ENCODE measurements at regions not wholly inside any gene's neighbourhood (a gene's known extent, or its start where the extent isn't known, plus 50 kb on each side); places are given as distances from the start of the nearest gene placed in this dataset.
"Not testable (repeated sequence)": the region's sequence is repeated elsewhere in the genome, so short reads cannot be mapped to it uniquely, and the experiment has no call there.

GRCh38 chr17:45554479-45554878 lies 64.0 kb upstream of the PLEKHM1 start:
- DNase-seq (ENCODE audit: low read depth); H3K4me3 ChIP-seq (replicated peaks; ENCODE audit: low read depth, low read length): not testable (repeated sequence)

- not testable (repeated sequence) for DNase-seq (ENCODE audit: low read depth); H3K4me3 ChIP-seq (replicated peaks; ENCODE audit: low read depth, low read length)
Observed at GRCh38 chr17:45558821-45559220, 68.3 kb upstream of the PLEKHM1 start.

GRCh38 chr17:45562868-45563267 lies 72.3 kb upstream of the PLEKHM1 start:
- not testable (repeated sequence) for H3K4me3 ChIP-seq (replicated peaks; ENCODE audit: low read depth, low read length); DNase-seq (ENCODE audit: low read depth)

- DNase-seq (ENCODE audit: low read depth), result not testable (repeated sequence)
Observed at GRCh38 chr17:45563283-45563682, 72.8 kb upstream of the PLEKHM1 start.

GRCh38 chr17:45568275-45568674 lies 77.8 kb upstream of the PLEKHM1 start:
- DNase-seq (ENCODE audit: low read depth); H3K4me3 ChIP-seq (replicated peaks; ENCODE audit: low read depth, low read length): not testable (repeated sequence)

More at GRCh38 chr17:45563283-45563682, 72.8 kb upstream of the PLEKHM1 start:
- not testable (repeated sequence) for H3K4me3 ChIP-seq (replicated peaks; ENCODE audit: low read depth, low read length)

GRCh38 chr17:45573326-45573725 lies 82.8 kb upstream of the PLEKHM1 start:
- H3K4me3 ChIP-seq (replicated peaks; ENCODE audit: low read depth, low read length); DNase-seq (ENCODE audit: low read depth): not testable (repeated sequence)

GRCh38 chr17:45573924-45574770 lies 83.6 kb upstream of the PLEKHM1 start:
- TF ChIP-seq CTCF (IDR thresholded peaks at IDR 0.05; ENCODE audit: low read length, missing control alignments), result no peak
- DNase-seq (ENCODE audit: low read depth), result peak; percentile 58

GRCh38 chr17:45575126-45575885 lies 84.8 kb upstream of the PLEKHM1 start:
- TF ChIP-seq CTCF (IDR thresholded peaks at IDR 0.05; ENCODE audit: low read length, missing control alignments), result no peak
- no peak for DNase-seq (ENCODE audit: low read depth)
- H3K4me3 ChIP-seq (replicated peaks; ENCODE audit: low read depth, low read length), result no peak overlapping the region

More at GRCh38 chr17:45573924-45574770, 83.6 kb upstream of the PLEKHM1 start:
- H3K4me3 ChIP-seq (replicated peaks; ENCODE audit: low read depth, low read length), result no peak overlapping the region

GRCh38 chr17:45576527-45577307 lies 86.2 kb upstream of the PLEKHM1 start:
- H3K4me3 ChIP-seq (replicated peaks; ENCODE audit: low read depth, low read length); DNase-seq (ENCODE audit: low read depth): not testable (repeated sequence)

GRCh38 chr17:45577571-45578279 lies 87.2 kb upstream of the PLEKHM1 start:
- no peak for TF ChIP-seq CTCF (IDR thresholded peaks at IDR 0.05; ENCODE audit: low read length, missing control alignments)
- no peak for DNase-seq (ENCODE audit: low read depth)
- no peak overlapping the region for H3K4me3 ChIP-seq (replicated peaks; ENCODE audit: low read depth, low read length)

All from fibroblast of pulmonary artery (primary cell).